Stimulated activated CD4-positive, alpha-beta T cell treated with anti-CD3 and anti-CD28 coated beads, Interleukin-15, amount 100 ng/mL, for 24 hours (primary cell): ENCODE measurements at regions not wholly inside any gene's neighbourhood (a gene's known extent, or its start where the extent isn't known, plus 50 kb on each side); places are given as distances from the start of the nearest gene placed in this dataset.
"Not testable (repeated sequence)": the region's sequence is repeated elsewhere in the genome, so short reads cannot be mapped to it uniquely, and the experiment has no call there.

Experiments
- DNase-seq: peaks from one replicate; pipeline ENCODE4 v3.0.0-alpha.2; 2020

DNA sequence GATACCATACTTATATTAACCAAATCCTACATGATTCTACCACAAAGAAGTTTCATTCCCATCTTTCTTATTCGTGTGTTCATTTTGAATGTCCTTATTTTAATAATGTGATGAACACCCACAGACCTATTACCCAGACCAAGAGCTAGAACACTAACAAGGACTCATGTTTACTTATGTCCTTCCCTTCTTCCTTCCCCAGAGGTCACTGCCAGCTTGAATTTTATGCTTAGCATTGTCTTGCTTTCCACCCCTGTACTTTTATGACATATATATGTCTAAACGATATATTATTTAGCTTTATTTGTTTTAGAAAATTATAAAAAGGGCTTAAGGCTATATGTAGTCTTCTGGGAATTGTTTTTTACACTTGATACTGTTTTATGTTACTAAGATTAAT lies 238.6 kb downstream of the LRIG3 start:
- no peak for DNase-seq

GRCh38 chr12:58695263-58695662 lies 225.0 kb downstream of the LRIG3 start:
- no peak for DNase-seq

DNA sequence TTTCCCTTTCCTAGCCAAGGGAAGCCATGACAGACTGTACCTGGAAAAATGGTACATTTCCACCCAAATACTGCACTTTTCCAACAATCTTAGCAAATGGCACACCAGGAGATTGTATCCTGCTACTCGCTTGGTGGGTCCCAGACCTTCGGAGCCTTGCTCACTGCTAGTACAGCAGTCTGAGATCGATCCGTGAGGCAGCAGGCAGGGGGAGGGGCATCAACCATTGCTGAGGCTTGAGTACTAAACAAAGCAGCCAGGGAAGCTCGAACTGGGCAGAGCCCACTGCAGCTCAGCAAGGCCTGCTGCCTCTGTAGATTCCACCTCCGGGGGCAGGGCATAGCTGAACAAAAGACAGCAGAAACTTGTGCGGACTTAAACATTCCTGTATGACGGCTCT lies 218.8 kb downstream of the LRIG3 start:
- no peak for DNase-seq

DNA sequence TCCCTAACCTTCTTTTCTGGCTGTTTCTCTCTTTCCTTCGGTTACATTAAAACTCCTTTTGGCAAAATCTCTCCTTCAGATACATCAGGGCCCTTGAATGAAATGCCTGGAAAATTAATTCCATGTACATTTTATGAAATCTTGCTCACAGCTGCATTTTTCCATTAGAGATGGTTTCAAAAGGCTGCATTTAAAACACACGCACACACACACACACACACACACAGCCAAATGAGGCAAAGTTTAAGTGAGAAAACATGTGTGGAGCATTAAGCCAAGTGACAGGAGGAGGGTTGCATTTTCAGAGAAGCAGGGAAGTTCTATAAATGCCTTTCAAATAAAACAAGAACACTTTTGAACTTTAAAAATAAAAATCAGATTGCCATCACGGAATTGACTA lies 216.4 kb downstream of the LRIG3 start:
- DNase-seq: no peak

GRCh38 chr12:58704770-58705169 lies 215.5 kb downstream of the LRIG3 start:
- not testable (repeated sequence) for DNase-seq

DNA sequence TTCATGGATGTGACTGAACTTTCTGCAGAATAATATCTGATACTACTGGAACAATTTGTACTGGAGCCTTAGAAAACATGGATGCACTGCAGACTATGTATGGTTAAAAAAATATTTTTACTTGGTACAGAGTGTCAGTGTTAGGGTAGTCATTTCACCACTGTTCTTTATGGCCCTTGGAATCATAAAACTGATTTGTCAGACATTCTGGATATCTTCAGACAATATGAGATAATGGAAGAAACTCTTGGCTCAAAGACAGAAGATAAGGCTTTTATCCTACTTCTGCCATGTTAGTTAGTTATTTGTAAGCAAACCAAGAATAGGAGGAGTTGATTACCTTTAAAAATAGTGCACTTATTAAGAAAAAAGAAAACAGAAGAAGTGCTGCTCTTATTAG lies 209.4 kb downstream of the LRIG3 start:
- DNase-seq: no peak

DNA sequence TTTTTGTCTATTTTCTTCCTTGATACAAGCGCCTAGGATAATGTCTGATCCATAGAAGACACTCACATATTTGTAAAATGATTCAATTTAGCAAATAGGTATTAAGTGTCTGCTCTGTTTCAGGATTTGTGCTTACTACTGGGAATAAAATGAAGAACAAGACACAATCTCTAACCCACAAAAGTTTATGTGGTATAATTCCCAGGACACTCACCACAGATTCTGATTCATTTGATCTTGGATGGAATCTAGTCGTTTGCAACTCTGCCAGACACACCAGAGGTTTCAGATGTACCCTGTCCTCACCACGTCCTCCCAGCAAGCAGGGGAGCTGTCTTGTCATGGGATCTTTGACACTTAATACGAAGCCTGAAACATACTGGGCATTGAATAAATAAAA lies 208.3 kb downstream of the LRIG3 start:
- no peak for DNase-seq

- DNase-seq: no peak
Observed at GRCh38 chr12:58712976-58713375, 207.3 kb downstream of the LRIG3 start.

- no peak for DNase-seq
Observed at GRCh38 chr12:58719161-58719560, 201.1 kb downstream of the LRIG3 start.

- DNase-seq: no peak
Observed at GRCh38 chr12:58720421-58720820, 199.9 kb downstream of the LRIG3 start.

- DNase-seq: no peak
Observed at GRCh38 chr12:58725400-58726105, 194.8 kb downstream of the LRIG3 start.

DNA sequence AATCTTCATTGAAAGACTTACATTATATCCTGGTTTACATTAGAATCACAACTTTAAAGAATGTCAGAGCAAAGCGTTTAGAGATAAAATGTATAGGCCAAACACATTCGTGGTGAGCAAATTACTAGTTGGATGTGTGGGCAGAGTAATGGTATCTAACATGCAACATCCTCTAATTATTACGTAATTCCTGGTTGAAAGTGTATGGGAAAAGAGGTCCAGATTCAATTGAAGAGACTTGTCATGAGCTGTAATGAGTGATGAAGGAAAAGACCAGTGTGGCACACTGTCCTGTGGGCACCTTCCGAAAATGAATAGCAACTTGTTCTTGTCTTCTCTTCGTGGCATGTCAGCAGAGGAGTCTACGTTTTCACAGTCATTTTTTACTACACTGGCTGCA lies 192.8 kb downstream of the LRIG3 start:
- no peak for DNase-seq

GRCh38 chr12:58728397-58728796 lies 191.9 kb downstream of the LRIG3 start:
- DNase-seq: no peak

- no peak for DNase-seq
Observed at GRCh38 chr12:58731096-58731495, 189.2 kb downstream of the LRIG3 start.

GRCh38 chr12:58732894-58733293 lies 187.4 kb downstream of the LRIG3 start:
- DNase-seq: no peak

GRCh38 chr12:58741226-58741625 lies 179.1 kb downstream of the LRIG3 start:
- no peak for DNase-seq

- no peak for DNase-seq
Observed at GRCh38 chr12:58745348-58746125, 174.8 kb downstream of the LRIG3 start.

DNA sequence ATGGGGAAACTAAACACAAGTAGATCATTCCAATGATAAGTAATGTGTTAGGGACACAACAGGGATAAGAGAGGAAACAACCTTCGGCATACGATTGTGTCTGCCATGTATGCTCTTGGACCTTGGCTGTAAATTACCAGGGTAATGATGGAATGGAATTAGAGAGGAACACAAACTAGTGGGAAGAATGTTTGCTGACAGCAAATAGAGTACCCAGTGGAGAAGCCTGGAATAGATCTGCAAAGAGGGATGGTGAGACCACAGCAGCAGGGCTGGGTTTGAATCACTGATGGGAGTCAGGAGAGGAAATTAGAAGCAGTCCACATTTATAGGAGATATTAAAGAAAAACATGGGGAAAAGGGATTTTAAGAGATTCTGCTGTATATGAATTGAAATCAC lies 172.8 kb downstream of the LRIG3 start:
- no peak for DNase-seq

- no peak for DNase-seq
Observed at GRCh38 chr12:58750484-58750883, 169.8 kb downstream of the LRIG3 start.

GRCh38 chr12:58757422-58757821 lies 162.9 kb downstream of the LRIG3 start:
- no peak for DNase-seq

DNA sequence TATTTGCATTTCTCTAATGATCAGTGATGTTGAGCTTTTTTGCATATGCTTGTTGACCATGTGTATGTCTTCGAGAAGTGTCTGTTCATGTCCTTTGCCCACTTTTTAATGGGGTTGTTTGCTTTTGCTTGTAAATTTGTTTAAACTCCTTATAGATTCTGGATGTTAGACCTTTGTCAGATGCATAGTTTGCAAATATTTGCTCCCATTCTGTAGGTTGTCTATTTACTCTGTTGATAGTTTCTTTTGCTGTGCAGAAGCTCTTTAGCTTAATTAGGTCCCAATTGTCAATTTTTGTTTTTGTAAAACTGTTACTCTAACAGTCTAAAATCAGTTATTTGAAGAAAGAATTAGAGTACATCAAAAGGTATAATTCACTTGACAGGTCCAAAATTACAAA lies 160.6 kb downstream of the LRIG3 start:
- DNase-seq: not testable (repeated sequence)

GRCh38 chr12:58761308-58761707 lies 159.0 kb downstream of the LRIG3 start:
- no peak for DNase-seq

DNA sequence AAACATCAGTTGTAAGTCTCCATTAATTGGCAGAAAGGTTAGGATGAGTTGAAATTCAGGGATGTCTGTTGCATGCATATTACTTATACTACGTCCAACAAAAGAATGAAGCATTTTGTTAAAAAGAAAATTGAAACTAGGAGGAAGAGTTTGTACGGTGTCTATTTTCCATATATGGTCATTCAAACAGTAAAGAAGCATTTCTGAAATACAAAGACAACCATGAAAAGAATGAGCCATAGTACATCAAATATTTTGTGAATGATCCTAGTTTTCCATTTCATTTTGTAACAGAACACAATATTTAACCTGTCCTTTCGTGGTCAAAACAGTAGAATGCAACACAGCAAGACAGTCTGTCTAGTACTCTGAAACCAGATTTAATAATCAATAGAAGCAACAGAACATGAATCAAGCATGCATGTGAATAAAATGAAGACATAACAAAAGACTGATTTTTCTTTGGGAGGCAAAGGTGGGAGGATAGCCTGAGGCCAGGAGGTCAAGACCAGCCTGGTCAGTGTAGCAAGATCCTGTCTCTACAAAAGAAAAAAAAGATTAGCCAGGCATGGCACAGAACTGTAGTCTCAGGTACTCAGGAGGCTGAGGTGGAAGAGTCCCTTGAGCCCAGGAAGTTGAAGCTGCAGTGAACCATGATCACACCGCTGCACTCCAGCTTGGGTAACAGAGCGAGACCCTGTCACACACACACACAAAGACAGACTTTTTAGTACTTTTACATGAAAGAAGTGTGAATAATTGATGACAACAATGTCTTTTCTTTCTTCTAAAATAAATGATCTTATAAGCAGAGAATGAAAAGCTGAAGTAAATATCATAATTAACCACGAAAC lies 156.0 kb downstream of the LRIG3 start:
- DNase-seq: no peak

GRCh38 chr12:58765076-58765475 lies 155.2 kb downstream of the LRIG3 start:
- DNase-seq: no peak
